Stimulated activated CD4-positive, alpha-beta T cell treated with anti-CD3 and anti-CD28 coated beads, Interleukin-4, amount 100 ng/mL, for 24 hours (primary cell): ENCODE measurements at regions not wholly inside any gene's neighbourhood (a gene's known extent, or its start where the extent isn't known, plus 50 kb on each side); places are given as distances from the start of the nearest gene placed in this dataset.

ENCODE experiments used
- DNase-seq: peaks from one replicate; pipeline ENCODE4 v3.0.0-alpha.2; 2020

DNA sequence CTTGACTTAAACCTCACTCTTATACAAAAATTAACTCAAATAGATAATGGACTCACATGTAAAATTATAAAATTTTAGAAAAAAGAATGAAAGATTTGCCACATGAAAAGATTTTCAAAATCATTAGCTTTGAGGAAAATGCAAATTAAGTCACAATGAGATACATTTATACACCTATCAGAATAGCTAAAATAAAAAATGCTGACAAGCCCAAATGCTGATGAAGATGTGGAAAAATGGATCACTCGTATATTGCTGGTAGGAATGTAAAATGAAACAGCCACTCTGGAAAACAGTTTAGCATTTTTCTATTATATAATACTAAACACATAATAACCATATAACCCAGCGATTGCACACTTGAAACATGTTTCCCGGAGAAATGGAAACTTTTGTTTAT lies 316.2 kb downstream of the ANKRD50 start:
- DNase-seq = no peak

DNA sequence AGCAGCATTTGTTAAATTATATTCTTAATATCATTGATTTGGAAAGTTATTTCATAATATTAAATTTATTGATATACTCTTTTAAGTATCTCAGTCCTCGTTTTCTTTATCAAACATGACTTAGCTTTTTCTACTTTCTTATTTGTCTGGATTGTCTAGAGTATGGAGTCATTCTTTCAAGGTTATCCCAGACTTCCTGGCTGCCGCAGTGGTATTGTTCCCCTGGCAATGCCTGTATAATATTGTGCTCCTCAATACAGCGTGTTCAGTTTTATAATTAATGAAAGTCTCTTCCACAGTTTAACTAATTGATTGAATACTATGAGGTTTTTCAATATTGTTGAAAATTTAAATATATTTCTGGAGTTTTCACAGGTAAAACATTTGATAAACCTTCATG lies 310.9 kb downstream of the ANKRD50 start:
- no peak for DNase-seq

DNA sequence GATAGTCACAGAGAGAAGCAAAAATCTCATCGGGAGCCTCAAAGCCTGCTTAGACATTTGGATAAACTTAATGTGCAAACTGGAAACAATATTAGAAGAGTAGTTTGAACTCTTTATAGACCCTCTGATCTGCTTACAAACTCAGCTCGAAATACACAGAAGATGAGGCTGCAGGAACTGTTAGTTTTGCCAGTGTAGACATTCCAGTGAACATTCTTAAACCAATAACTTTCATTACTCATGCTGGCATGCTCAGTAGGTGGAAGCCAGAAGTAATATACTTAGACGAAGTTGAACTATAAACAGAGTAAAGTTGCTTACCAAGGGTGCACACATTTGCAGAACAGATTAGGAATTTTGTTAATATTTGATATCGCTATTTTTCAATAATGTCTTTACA lies 303.5 kb downstream of the ANKRD50 start:
- DNase-seq = no peak

DNA sequence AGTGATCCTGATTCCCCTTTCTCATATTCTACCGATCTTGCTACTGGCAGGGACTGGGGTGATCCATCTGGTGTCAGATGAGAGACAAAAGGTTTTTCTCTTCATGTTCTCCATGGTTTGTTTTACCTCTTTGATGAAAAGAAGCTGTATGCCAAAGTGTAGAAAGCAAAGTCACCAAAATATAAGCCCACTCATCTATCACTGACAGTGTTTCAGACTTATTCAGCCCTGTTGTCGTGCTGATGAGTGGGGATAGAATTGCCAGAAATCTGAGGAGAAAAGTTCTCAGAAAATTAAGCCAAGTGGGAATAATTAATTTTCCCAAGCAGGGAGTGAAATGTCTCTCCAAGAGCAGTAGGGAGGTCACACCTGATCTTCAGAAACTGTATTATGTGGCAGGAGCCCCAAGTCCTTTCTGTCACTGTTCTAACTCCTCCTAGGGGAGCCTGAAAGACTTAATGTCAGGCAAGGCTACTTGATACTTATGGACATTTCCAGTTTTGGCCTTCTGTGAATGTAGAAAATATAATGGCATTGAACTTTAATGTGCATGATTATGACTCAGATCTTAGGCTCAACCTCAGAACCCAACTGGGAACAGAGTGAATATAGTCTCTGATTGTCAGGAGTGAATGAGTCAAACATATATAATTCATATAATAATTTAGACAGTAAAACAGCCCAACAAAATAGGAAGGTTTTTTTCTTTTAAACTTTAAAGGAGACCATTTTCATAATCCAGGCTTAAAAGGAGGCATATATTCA lies 298.1 kb downstream of the ANKRD50 start:
- DNase-seq = no peak

DNA sequence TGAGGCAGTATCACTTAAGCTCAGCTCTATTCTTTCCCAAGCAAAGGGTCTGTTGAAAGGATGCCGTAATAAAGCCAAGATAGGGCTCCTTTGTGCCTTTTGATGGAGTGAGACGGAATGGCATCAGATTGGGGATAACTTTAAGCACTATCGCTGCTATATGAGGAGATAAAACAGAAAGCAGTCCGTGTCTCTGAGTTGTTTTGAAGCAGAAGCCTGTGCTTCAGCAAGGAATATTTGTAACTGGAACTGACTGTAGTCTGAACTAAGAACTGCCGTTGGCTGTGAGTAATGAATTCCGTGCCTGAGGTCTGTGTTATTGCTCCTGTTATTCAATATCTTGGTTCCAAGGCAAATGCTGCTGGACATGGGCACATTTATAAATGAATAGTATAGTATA lies 297.4 kb downstream of the ANKRD50 start:
- no peak for DNase-seq

- no peak for DNase-seq
These were observed 295.2 kb downstream of the ANKRD50 start for GRCh38 chr4:124417371-124417770.

DNA sequence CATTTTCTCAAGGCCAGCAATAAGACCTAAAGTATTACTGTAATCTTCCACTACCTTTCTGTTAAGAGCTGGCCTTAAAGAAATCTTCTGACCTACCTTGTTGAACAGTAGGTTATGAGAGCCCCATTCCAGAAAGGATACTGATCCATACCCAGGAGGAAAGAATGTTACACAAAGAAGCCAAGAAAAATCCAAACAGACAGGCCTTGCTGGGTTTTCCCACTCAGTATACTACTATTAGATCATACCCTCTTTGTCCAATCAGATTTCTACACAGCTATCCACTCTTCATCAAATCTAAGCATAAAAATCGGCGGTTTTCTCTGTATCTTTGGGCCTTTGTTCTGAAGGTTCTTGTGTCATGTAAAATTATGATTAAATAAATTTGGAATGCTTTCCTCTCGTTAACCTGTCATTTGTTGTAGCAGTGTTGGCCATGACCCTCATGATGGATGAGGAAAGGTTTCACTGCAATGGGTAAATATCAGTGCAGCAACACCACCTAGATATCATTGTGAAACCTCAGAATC lies 292.3 kb downstream of the ANKRD50 start:
- DNase-seq = no peak

DNA sequence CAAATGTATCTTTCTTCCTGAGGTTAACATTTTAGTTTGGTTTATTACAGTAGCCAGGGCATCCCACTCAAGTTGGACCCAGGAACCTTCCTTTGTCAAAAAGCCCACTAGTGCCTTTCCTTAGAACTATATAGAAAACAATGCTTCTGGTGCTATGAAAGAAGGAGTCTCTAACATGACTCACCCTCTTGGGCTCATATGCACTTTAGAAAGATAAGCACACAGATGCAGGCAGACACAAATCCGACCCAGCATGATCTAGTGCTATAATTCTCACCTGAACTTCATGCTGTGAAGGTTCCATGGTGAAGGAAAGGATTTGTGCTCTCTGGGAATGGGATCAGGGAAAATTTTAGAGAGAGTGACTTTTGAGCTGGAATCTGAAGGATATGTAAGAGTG lies 289.4 kb downstream of the ANKRD50 start:
- no peak for DNase-seq

DNA sequence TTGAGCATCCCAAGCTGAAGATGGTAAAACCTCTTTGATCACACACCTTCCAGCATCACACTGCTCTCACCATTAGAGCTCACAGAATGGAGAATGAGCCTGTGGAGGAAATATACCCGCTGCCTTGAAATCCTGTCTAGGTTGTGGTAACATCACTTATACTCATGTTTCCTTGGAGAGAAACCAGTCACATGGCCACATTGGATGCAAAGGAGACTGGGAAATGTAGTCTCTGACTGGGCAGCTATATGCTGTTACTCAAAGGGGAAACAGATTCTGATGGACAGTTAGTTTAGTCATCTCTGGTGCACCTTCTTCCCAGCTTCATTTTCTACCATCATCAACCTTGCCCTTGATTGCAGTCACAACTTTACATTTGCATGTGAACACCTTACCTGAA lies 286.3 kb downstream of the ANKRD50 start:
- no peak for DNase-seq

DNA sequence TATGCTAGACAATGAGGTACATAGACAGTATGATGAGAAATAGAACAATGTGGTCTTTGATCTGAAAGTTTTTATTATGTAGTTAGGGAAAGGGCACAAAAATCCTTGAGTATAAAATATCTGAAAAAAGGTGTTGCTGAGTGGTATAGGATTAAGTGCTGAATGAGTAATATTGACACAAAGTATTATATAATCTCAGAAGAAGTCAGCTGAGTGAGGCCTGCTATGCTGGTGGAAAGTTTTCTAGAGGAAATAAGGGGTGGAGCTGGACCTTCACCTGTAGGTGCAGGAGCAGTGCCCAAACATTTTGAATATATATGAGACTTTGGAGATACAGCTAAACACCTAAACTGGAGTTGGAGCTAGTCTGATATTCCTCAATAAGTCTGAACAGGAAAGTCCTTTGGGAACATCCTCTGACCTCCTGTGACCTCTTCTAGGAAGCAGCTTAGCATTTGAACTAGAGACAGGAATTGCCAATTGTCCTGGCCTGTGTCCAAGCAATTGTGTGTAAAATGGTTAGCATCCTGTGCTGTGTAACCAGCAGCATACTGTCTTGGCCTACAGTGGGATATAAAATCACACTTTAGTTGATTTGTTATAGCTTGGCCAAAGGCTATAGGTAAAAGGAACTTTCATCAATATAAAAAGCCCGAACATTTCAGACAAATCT lies 285.3 kb downstream of the ANKRD50 start:
- DNase-seq = no peak

DNA sequence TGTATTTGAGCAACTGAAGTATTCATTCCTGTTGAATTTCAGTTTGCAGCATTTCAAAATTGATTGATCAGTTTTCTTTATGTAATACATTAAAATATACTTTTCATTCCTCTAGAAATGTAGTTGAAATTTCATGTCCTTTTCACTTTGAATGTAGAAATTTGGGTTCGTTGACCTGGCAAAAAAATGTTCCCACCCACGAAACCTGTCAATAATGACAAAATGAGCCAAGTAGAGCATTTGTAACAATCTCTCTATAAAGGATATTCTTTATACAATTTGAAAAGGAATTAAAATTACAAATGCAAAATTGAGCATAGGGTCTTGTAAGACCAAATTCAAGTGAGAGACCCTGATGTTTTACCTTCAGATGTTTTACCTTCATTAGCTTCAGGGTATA lies 283.9 kb downstream of the ANKRD50 start:
- DNase-seq = no peak

DNA sequence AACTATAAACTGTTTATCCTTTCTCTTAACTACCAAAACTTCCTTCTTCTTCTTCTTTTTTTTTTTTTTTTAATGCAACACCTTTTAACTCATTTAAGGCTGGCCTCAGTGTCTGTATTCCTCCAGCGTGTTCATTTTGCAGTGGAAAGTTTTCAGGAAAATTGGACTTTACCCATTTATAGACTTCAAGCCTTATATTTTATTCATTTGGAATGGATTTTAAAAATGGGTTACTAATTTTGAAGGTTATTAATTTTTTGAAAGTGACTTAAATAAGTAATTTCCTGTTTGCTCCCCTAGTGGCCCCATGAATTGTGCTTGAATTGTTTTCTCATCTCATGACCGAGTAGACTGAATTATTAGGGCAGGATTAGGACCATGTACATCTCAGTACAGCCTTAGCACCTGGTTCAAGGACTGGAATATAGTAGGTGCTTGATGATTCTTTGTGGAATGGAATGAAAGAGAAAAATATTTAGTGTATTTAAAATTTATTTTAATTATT lies 282.7 kb downstream of the ANKRD50 start:
- no peak for DNase-seq

GRCh38 chr4:124431653-124432192 lies 280.8 kb downstream of the ANKRD50 start:
- DNase-seq = no peak

GRCh38 chr4:124432500-124432899 lies 280.0 kb downstream of the ANKRD50 start:
- no peak for DNase-seq

DNA sequence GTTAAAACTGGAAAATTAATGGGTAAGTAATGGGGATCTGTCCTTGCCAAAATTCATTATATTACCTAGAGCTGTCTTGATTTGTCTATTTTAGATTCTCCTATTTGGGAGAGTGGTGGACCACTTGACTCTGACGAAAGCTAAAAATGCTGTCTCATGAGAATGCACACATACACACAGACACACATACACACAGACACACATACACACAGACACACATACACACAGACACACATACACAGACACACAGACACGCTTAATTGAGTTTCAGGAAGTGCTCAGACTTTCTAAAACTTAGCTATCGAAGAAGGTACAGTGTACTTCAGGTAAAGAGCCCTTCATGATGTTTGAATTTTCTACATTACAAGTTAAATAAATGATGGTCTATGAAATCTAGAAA lies 279.5 kb downstream of the ANKRD50 start:
- DNase-seq = no peak

DNA sequence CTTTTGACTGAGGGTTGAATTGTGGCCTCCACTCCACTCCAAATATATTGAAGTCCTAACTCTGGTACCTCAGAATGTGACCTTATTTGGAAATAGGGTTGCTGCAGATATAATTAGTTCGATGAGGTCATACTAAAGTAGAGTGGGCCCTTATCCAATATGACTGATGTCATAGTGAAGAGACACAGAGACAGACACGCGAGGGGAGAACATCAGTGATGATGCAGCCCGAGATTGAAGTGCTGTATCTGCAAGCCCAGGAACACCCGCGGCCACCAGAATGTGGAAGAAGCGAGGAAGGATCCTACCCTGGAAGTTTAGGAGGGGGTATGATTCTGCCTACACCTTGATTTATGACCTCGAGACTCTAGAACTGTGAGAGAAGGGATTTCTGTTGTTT lies 279.0 kb downstream of the ANKRD50 start:
- no peak for DNase-seq

- DNase-seq = no peak
These were observed 277.1 kb downstream of the ANKRD50 start for GRCh38 chr4:124435274-124435950.

GRCh38 chr4:124437853-124438495 lies 274.6 kb downstream of the ANKRD50 start:
- DNase-seq = no peak

- no peak for DNase-seq
These were observed 267.5 kb downstream of the ANKRD50 start for GRCh38 chr4:124445071-124445470.

DNA sequence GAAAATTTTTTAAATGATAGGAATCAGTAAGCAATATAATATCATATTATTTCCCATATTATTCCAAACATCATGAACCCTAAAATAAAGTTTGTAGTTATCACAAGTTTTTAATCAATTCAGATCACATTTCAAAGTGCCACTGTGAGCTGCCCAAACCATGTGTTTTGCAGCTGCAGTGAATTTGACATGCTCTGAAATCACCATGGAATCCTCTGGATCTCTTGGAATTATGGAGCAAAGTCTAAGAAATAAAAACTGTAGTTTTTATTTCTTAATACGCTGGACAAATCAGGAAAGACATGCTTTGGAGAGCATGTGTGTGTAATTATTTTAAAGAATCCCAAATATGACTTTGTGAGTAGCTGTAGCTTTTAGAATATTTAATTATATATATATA lies 262.7 kb downstream of the ANKRD50 start:
- DNase-seq = no peak

GRCh38 chr4:124450851-124451250 lies 261.7 kb downstream of the ANKRD50 start:
- no peak for DNase-seq

DNA sequence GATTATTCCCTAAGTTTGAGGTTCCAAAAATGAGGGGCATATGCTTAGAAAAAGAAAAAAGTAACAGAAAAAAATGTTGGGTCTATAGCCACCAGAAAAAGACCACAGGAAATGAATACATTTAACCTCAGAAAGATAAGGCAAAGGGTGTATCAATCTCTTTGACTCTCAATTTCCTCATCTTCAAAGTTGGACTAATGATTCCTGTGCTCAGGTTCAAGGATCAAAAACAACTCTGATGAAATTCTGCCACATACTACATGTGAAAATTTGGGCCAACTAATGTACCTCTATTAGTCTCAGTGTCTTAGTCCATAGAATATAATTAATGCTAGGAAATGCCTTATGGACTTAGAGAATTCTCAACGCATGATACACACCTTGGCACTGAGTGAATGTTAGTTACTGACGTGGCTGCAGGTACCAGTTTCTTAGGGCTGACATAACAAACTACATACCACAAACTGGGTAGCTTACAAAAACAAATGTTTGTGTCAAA lies 257.7 kb downstream of the ANKRD50 start:
- no peak for DNase-seq

DNA sequence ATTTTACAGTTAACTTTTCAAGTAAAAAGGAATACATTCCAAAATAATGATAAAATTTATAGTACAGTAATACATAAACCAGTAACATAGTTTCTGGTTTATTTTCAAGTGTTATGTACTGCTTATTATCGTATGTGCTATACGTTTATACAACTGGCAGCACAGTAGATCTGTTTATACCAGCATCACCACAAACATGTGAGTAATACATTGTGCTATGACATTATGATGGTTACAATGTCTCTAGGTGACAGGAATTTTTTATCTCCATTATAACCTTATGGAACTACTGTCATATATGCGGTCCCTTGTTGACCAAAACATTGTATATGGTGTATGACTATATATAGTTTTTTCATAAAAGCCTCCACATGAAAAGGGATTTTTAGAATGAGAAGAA lies 256.9 kb downstream of the ANKRD50 start:
- DNase-seq = no peak
